ENCODE measurements at regions not wholly inside any gene's neighbourhood (a gene's known extent, or its start where the extent isn't known, plus 50 kb on each side); places are given as distances from the start of the nearest gene placed in this dataset.
"Not testable (repeated sequence)": the region's sequence is repeated elsewhere in the genome, so short reads cannot be mapped to it uniquely, and the experiment has no call there.

DNA sequence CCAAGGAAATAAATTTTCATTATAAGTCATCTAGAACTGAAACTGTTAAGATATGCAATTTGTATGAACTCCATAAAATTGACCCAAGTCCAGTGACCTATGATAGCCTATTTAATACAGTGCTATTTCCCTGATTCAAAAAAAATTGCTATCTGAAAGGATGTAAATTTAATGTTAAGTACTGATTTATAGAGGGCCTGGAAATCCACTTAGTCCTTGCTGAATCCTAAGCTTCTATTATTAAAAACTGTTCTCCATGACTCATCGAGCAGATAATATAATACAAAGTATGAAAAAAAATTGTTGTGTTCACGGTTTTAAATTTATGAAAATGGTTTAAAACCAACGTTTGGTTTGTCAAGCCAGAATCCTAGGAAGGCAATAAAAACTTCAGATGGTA lies 704.8 kb upstream of the AADAT start:
- DNase-seq (ENCODE audit: low spot score) = no peak

DNA sequence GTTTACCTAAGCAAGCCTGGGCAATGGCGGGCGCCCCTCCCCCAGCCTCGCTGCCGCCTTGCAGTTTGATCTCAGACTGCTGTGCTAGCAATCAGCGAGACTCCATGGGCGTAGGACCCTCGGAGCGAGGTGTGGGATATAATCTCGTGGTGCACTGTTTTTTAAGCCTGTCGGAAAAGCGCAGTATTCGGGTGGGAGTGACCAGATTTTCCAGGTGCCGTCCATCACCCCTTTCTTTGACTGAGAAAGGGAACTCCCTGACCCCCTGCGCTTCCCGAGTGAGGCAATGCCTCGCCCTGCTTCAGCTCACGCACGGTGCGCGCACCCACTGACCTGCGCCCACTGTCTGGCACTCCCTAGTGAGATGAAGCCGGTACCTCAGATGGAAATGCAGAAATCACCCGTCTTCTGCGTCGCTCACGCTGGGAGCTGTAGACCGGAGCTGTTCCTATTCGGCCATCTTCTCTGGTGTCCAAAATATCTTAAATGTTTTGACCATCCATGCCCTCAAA lies 698.8 kb upstream of the AADAT start:
- not testable (repeated sequence) for DNase-seq (ENCODE audit: low spot score)

GRCh38 chr4:170777663-170778062 lies 687.9 kb upstream of the AADAT start:
- no peak for DNase-seq (ENCODE audit: low spot score)

- DNase-seq (ENCODE audit: low spot score) = no peak
Measured at GRCh38 chr4:170776983-170777382, 687.2 kb upstream of the AADAT start.

DNA sequence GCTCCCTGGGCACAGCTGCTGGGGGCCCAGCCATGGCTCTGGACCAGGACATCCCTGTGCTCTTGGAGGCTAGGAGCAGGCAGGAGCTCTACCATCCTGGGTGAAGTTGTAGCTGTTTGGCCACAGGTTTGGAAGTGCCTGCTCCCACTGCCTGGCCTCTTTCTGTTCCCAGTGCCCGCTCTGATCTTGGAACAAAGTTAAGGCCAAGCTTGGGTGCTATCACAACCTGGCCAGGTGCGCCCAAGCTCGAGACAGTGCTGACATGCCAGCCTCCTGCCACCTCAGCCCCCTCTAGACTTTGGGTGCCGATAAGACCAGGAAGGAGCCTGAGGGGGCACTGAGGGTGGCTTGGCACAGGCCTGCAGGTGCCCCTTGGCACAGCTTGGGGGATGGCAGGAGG lies 686.1 kb upstream of the AADAT start:
- DNase-seq (ENCODE audit: low spot score) = no peak

DNA sequence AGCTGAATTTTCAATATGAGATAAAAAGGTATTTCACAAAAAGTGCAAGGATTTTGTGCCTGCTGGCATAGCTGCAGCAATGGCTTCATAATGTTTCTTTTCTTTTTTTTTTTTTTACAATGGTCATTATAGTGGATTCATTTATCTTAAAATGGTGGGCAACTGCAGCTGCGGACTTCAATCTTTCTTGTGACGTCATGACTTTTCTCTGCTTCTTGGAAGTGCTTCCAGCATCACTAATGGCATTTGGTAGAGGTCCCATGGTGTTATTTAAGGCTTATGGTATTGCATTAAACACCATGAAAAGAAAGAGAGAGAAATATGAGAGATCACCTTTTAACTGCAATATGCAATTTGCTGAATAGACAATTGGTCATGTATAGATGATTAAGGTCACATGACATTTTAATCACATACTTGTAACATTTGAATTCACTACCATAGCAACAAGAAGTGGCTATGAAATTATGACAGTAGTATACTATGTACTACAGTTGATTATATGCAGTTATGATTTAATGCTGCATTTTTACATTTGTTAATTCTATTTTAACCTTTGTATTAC lies 684.0 kb upstream of the AADAT start:
- DNase-seq (ENCODE audit: low spot score) = no peak

GRCh38 chr4:170772429-170772828 lies 682.7 kb upstream of the AADAT start:
- DNase-seq (ENCODE audit: low spot score) = no peak

DNA sequence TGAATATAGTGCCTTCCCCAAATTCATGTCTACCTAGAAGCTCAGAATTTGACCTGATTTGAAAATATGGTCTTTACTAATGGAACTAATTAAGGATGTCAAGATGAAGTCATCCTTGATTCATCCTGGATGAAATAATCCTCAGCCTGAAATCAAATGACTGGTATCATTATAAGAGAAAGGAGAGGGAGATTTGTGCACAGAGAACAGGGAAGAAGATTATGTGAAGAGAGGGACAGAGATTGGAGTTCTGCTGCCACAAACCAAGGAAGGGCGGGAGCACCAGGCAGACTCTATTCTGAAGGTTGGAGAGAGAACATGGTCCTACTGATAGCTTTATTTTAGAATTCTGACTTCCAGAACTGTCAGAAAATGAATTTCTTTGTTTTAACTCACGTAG lies 680.9 kb upstream of the AADAT start:
- no peak for DNase-seq (ENCODE audit: low spot score)

DNA sequence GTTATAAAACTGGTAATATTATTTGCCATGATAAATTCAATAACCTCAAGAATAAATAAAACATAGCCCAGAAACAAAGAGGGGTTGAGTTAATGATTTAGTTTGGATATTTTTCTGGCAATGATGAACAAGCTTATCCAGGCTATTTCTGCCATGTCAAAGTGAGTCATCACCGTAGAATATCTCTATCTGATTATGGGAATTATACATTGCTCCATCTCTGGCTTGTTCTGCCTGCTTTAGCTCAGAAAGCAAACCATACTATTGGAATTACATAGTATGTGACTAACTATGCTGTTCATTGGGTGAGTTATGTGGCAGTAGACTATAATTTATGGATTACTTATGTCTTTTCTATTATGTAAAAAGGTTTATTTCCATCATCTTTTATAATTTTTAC lies 680.1 kb upstream of the AADAT start:
- no peak for DNase-seq (ENCODE audit: low spot score)

DNA sequence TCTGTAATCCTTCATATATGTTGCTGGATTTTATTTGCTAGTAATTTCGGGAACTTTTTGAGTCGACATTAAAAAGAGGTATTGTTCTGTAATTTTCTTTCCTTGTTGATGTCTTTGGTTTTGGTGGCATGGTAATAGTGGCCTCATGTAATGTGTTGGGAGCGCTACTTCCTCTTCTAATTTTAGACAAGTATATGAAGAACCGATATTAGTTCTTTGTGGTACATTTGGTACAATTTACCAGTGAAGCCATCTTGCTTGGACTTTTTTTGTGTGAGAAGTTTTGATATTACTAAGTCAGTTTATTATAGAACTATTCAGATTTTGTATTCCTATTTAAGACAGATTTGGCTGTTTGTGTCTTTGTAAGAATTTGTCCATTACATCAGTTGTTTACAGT lies 669.2 kb upstream of the AADAT start:
- no peak for DNase-seq (ENCODE audit: low spot score)

DNA sequence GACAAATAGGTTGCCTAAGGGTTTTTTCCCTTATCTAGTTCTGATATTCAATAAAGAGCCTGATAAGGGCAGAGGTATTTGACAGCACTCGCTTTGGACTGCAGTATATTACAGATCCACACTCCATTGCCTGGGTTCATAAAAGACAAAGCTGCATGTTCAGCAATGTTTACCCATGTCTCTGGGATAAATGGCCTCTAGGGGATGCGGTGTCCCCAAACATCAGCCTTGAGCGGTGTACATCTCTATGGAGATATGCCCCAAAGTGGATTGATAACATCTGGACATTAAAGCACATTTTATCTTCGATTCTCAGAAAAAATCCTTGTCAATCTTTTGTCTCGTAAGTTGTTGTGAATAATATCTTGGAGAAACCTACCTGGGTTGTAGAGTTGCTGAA lies 660.8 kb upstream of the AADAT start:
- DNase-seq (ENCODE audit: low spot score) = no peak

DNA sequence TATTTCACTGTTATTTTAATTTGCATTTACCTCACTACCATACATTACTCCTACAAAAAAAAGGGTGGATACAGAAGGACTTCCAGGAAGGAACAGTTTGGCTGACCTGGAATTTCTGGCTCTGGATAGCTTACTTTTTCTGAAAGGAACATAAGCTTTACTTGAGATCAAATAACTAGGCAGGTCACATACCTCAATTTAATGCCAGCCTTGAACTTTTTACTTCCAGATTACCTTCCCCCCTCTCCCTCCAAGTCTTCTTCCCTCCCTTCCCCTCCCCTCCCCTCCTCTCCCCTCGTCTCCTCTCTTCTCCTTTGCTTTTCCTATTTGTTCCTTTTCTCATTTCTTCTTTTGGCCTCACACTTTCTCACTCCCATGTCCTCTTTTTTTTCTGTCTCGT lies 659.2 kb upstream of the AADAT start:
- no peak for DNase-seq (ENCODE audit: low spot score)

- DNase-seq (ENCODE audit: low spot score) = no peak
Measured at GRCh38 chr4:170743633-170744032, 653.9 kb upstream of the AADAT start.

DNA sequence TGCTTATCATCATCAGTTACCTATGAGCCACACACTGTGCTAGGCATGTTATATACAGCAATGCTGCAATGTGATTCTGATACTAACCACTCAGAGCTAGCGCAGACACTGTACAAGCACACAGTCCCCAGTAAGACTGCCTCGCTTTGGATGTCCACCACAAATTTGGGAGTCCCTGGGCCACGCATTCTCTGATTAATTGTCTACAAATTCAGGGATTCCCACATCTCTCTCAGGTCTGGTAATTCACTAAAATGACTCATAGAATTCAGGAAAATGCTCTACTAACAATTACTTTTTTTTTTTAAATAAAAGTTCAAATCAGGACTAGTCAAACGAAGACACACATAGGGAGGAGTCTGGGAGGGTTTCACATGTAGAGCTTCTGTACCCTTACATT lies 652.1 kb upstream of the AADAT start:
- DNase-seq (ENCODE audit: low spot score) = no peak

GRCh38 chr4:170736710-170737109 lies 647.0 kb upstream of the AADAT start:
- DNase-seq (ENCODE audit: low spot score) = peak; percentile 12

DNA sequence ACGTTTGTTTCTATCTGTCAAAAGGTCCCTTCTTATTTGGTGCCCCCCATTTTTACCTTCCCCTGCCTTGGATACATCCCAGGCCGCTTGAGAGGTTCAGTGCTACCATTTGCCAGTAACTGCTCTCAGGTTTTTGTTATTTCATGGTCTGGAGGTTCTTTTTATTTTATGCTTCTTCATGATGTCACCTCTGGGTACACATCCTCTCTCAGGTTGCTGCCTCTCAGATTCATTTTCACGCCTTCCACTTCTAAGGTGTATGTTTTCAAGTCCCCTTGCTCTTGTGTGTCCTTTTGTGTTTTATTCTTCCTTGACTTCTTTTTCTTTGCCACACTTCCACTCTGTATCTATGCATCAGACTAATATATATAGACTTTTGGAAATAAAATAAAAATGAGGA lies 640.1 kb upstream of the AADAT start:
- no peak for DNase-seq (ENCODE audit: low spot score)

DNA sequence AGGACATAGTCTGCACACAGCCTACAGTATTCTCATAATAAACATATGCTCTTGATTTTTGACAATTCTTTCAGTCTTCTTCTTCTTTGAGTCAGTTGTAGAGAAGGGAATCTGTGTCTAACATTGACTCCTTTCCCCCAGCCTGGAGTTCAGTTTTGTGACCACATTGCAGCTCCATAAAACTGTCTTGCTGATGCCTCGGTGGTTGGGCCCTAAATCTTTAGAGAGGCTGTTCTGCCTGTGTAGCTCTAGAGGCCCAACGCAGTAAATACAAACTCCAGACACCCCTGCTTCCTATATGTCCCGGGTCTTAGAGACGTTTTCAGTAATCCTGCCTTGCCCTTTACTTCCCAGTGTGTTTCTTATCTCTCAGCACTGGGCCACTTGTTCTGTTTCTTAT lies 639.5 kb upstream of the AADAT start:
- no peak for DNase-seq (ENCODE audit: low spot score)

GRCh38 chr4:170724191-170724590 lies 634.4 kb upstream of the AADAT start:
- DNase-seq (ENCODE audit: low spot score) = no peak

DNA sequence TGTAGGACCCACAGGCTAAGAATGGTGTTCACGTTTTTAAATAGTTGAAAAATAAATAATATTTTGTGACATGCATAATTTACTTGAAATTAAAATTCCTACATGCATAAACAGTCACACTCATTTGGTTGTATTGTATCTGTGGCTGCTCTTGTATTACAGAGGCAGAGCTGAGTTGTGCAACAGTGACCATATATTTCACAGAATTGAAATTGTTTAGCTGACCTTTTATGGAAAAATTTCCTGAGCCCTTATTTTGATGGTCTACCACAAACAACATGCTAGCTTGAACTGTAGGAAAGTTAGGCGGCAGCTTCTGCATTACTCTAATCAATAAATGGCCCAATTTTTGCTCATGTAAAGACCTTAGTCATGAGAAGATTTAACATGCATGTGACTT lies 633.4 kb upstream of the AADAT start:
- DNase-seq (ENCODE audit: low spot score) = no peak

- DNase-seq (ENCODE audit: low spot score) = no peak
Measured at GRCh38 chr4:170721812-170722373, 632.1 kb upstream of the AADAT start.

DNA sequence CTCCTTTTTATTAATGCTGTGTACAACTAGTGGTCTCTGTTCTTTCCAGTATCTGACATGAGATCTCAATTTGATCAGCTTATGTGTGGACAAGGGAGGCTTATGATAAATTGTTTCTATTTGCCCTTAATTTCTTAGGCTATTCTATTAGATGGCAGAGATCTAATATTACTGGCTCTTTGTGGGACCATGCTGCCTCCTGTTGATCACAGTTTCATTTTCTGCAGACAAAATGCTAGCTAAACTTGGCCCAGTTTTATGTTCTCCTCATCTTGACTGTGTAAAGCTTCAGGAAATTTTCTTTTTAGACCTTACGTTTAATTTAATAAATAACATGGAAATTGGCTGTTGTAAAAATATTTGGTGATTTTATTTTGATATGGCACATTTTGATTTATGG lies 627.1 kb upstream of the AADAT start:
- no peak for DNase-seq (ENCODE audit: low spot score)

- DNase-seq (ENCODE audit: low spot score) = peak; percentile 20
Measured at GRCh38 chr4:170705907-170706306, 616.2 kb upstream of the AADAT start.

GRCh38 chr4:170700064-170700463 lies 610.3 kb upstream of the AADAT start:
- no peak for DNase-seq (ENCODE audit: low spot score)

DNA sequence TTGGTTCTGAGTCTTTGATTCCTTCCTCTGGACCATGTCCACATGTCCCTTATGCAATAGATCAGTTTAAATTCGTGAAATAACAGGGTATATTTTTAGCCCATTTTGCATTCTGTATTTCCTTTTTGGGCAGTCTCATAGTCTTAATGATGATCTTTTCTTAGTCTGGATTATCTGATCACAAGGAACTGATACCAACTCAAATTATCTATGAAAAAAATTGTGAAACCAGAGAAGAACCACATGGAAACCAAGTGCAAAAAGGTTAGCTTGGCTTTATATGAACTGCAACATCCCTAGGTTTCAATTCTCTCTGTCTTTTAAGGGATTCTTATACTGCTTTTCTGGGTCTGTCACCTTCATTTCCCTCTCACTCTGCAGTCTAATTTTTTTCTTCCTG lies 608.6 kb upstream of the AADAT start:
- DNase-seq (ENCODE audit: low spot score) = no peak
